Nephron progenitor cell (in vitro differentiated cells): ENCODE measurements at regions not wholly inside any gene's neighbourhood (a gene's known extent, or its start where the extent isn't known, plus 50 kb on each side); places are given as distances from the start of the nearest gene placed in this dataset.
"Not testable (repeated sequence)": the region's sequence is repeated elsewhere in the genome, so short reads cannot be mapped to it uniquely, and the experiment has no call there.

Source experiments
- DNase-seq: peaks from one replicate; pipeline ENCODE4 v3.0.0; 2021
- H3K27ac Mint-ChIP-seq: 2 replicates; pipeline ENCODE4 v1.8.0; 2021; ENCODE audit warnings: mild to moderate bottlenecking, moderate library complexity, mixed read lengths
- H3K27me3 Mint-ChIP-seq: 2 replicates; pipeline ENCODE4 v1.8.0; 2021; ENCODE audit warnings: mild to moderate bottlenecking, low read depth, mixed read lengths; ENCODE audit not compliant: poor library complexity
- H3K36me3 Mint-ChIP-seq: 2 replicates; pipeline ENCODE4 v1.8.0; 2021; ENCODE audit warnings: low read depth, mixed read lengths
- H3K4me1 Mint-ChIP-seq: 2 replicates; pipeline ENCODE4 v1.8.0; 2021; ENCODE audit warnings: mixed read lengths
- H3K4me3 Mint-ChIP-seq: 2 replicates; pipeline ENCODE4 v1.8.0; 2021; ENCODE audit warnings: mild to moderate bottlenecking, moderate library complexity, mixed read lengths
- H3K9me3 Mint-ChIP-seq: 2 replicates; pipeline ENCODE4 v1.8.0; 2021; ENCODE audit warnings: mild to moderate bottlenecking, moderate library complexity, mixed read lengths
- TF ChIP-seq, protein P1 (sequence below): fragments of 200-600 bp; sonication (generic); IDR thresholded peaks from 2 replicates; pipeline ENCODE4 v1.5.0; 2021; ENCODE audit warnings: antibody characterized with exemption

GRCh38 chr11:50088231-50088630 lies 55.6 kb downstream of the OR4C45 start:
- H3K4me3 Mint-ChIP-seq, result no peak overlapping the region
- H3K27ac Mint-ChIP-seq, result no peak overlapping the region
- TF ChIP-seq, protein P1, sequence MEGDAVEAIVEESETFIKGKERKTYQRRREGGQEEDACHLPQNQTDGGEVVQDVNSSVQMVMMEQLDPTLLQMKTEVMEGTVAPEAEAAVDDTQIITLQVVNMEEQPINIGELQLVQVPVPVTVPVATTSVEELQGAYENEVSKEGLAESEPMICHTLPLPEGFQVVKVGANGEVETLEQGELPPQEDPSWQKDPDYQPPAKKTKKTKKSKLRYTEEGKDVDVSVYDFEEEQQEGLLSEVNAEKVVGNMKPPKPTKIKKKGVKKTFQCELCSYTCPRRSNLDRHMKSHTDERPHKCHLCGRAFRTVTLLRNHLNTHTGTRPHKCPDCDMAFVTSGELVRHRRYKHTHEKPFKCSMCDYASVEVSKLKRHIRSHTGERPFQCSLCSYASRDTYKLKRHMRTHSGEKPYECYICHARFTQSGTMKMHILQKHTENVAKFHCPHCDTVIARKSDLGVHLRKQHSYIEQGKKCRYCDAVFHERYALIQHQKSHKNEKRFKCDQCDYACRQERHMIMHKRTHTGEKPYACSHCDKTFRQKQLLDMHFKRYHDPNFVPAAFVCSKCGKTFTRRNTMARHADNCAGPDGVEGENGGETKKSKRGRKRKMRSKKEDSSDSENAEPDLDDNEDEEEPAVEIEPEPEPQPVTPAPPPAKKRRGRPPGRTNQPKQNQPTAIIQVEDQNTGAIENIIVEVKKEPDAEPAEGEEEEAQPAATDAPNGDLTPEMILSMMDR, result no peak
- peaks cover 85% of the 10 kb centered on the region for H3K9me3 Mint-ChIP-seq
- peaks cover 3% of the 10 kb centered on the region for H3K27me3 Mint-ChIP-seq
- no peak for DNase-seq
- H3K4me1 Mint-ChIP-seq, result no peaks in the 10 kb centered on the region
- no peaks in the 10 kb centered on the region for H3K36me3 Mint-ChIP-seq

GRCh38 chr11:50098186-50098725 lies 65.6 kb downstream of the OR4C45 start:
- Mint-ChIP-seq H3K9me3 (peaks cover 76% of the 10 kb centered on the region), H3K27me3 (no peaks in the 10 kb centered on the region), H3K36me3 (no peaks in the 10 kb centered on the region), H3K4me1 (no peaks in the 10 kb centered on the region), H3K4me3 (no peak overlapping the region), H3K27ac (no peak overlapping the region)
- TF ChIP-seq, protein P1, result no peak
- no peak for DNase-seq

- no peaks in the 10 kb centered on the region for H3K36me3 Mint-ChIP-seq
- H3K4me3 Mint-ChIP-seq, result no peak overlapping the region
- no peak overlapping the region for H3K27ac Mint-ChIP-seq
- DNase-seq, result no peak
- H3K27me3 Mint-ChIP-seq, result no peaks in the 10 kb centered on the region
- TF ChIP-seq, protein P1, result no peak
- peaks cover 85% of the 10 kb centered on the region for H3K9me3 Mint-ChIP-seq
- H3K4me1 Mint-ChIP-seq, result no peaks in the 10 kb centered on the region
These were observed 70.2 kb downstream of the OR4C45 start for GRCh38 chr11:50102916-50103315.

- H3K4me1 Mint-ChIP-seq, H3K27me3 Mint-ChIP-seq, H3K27ac Mint-ChIP-seq, DNase-seq, H3K36me3 Mint-ChIP-seq, H3K4me3 Mint-ChIP-seq: not testable (repeated sequence)
- peaks cover 76% of the 10 kb centered on the region for H3K9me3 Mint-ChIP-seq
These were observed 108.0 kb downstream of the OR4C45 start for GRCh38 chr11:50140686-50141085.

GRCh38 chr11:50146308-50146707 lies 113.6 kb downstream of the OR4C45 start:
- peaks cover 86% of the 10 kb centered on the region for H3K9me3 Mint-ChIP-seq
- not testable (repeated sequence) for H3K4me3 Mint-ChIP-seq, H3K4me1 Mint-ChIP-seq

GRCh38 chr11:50147946-50148345 lies 115.3 kb downstream of the OR4C45 start:
- not testable (repeated sequence) for H3K27ac Mint-ChIP-seq, H3K4me3 Mint-ChIP-seq, H3K4me1 Mint-ChIP-seq, H3K36me3 Mint-ChIP-seq, DNase-seq, H3K27me3 Mint-ChIP-seq
- peaks cover 88% of the 10 kb centered on the region for H3K9me3 Mint-ChIP-seq

More at GRCh38 chr11:50146308-50146707, 113.6 kb downstream of the OR4C45 start:
- H3K36me3 Mint-ChIP-seq, H3K27ac Mint-ChIP-seq, DNase-seq, H3K27me3 Mint-ChIP-seq: not testable (repeated sequence)

- TF ChIP-seq, protein P1, result no peak
- DNase-seq, result no peak
- Mint-ChIP-seq H3K9me3 (peaks cover 81% of the 10 kb centered on the region), H3K27me3 (peaks cover 3% of the 10 kb centered on the region), H3K27ac (no peak overlapping the region), H3K36me3 (no peaks in the 10 kb centered on the region), H3K4me1 (no peaks in the 10 kb centered on the region), H3K4me3 (no peak overlapping the region)
These were observed 122.8 kb downstream of the OR4C45 start for GRCh38 chr11:50155508-50155907.
